ENCODE measurements at regions not wholly inside any gene's neighbourhood (a gene's known extent, or its start where the extent isn't known, plus 50 kb on each side); places are given as distances from the start of the nearest gene placed in this dataset.

GRCh38 chr2:125456693-125457363 lies 1199.1 kb upstream of the GYPC start:
- Mint-ChIP-seq H3K9me3 (peaks cover 27% of the 10 kb centered on the region), H3K27ac (no peak overlapping the region), H3K36me3 (ENCODE audit: low read depth) (no peaks in the 10 kb centered on the region), H3K4me1 (ENCODE audit: low read depth) (no peaks in the 10 kb centered on the region), H3K4me3 (no peak overlapping the region), H3K27me3 (no peaks in the 10 kb centered on the region)
- intact Hi-C loops (cut with micrococcal nuclease): no loop called here

GRCh38 chr2:125471963-125472362 lies 1184.0 kb upstream of the GYPC start:
- intact Hi-C loops (cut with micrococcal nuclease): no loop called here
- Mint-ChIP-seq H3K27me3 (no peaks in the 10 kb centered on the region), H3K4me3 (no peak overlapping the region), H3K4me1 (ENCODE audit: low read depth) (no peaks in the 10 kb centered on the region), H3K36me3 (ENCODE audit: low read depth) (no peaks in the 10 kb centered on the region), H3K9me3 (peaks cover 45% of the 10 kb centered on the region), H3K27ac (no peak overlapping the region)

GRCh38 chr2:125479143-125479636 lies 1176.8 kb upstream of the GYPC start:
- no peak overlapping the region for H3K4me3 Mint-ChIP-seq

GRCh38 chr2:125490308-125490707 lies 1165.7 kb upstream of the GYPC start:
- Mint-ChIP-seq H3K4me1 (ENCODE audit: low read depth) (no peaks in the 10 kb centered on the region), H3K9me3 (peaks cover 22% of the 10 kb centered on the region), H3K27me3 (no peaks in the 10 kb centered on the region), H3K36me3 (ENCODE audit: low read depth) (no peaks in the 10 kb centered on the region), H3K4me3 (no peak overlapping the region), H3K27ac (no peak overlapping the region)
- intact Hi-C loops (cut with micrococcal nuclease): no loop called here

More at GRCh38 chr2:125479143-125479636, 1176.8 kb upstream of the GYPC start:
- H3K27ac Mint-ChIP-seq: no peak overlapping the region
- H3K36me3 Mint-ChIP-seq (ENCODE audit: low read depth): no peaks in the 10 kb centered on the region
- intact Hi-C loops (cut with micrococcal nuclease): no loop called here
- H3K4me1 Mint-ChIP-seq (ENCODE audit: low read depth): no peaks in the 10 kb centered on the region
- no peaks in the 10 kb centered on the region for H3K27me3 Mint-ChIP-seq
- H3K9me3 Mint-ChIP-seq: peaks cover 60% of the 10 kb centered on the region

GRCh38 chr2:125491663-125492062 lies 1164.3 kb upstream of the GYPC start:
- H3K4me1 Mint-ChIP-seq (ENCODE audit: low read depth): no peaks in the 10 kb centered on the region

GRCh38 chr2:125512313-125512712 lies 1143.6 kb upstream of the GYPC start:
- Mint-ChIP-seq H3K9me3 (peaks cover 21% of the 10 kb centered on the region), H3K27ac (no peak overlapping the region), H3K4me3 (no peak overlapping the region), H3K36me3 (ENCODE audit: low read depth) (no peaks in the 10 kb centered on the region), H3K27me3 (no peaks in the 10 kb centered on the region), H3K4me1 (ENCODE audit: low read depth) (no peaks in the 10 kb centered on the region)
- intact Hi-C loops (cut with micrococcal nuclease): no loop called here

More at GRCh38 chr2:125491663-125492062, 1164.3 kb upstream of the GYPC start:
- no peaks in the 10 kb centered on the region for H3K36me3 Mint-ChIP-seq (ENCODE audit: low read depth)
- H3K4me3 Mint-ChIP-seq: no peak overlapping the region
- no peaks in the 10 kb centered on the region for H3K27me3 Mint-ChIP-seq
- H3K9me3 Mint-ChIP-seq: peaks cover 22% of the 10 kb centered on the region
- no peak overlapping the region for H3K27ac Mint-ChIP-seq
- intact Hi-C loops (cut with micrococcal nuclease): no loop called here

GRCh38 chr2:125516496-125517109 lies 1139.4 kb upstream of the GYPC start:
- Mint-ChIP-seq H3K4me3 (no peak overlapping the region), H3K27ac (no peak overlapping the region), H3K27me3 (no peaks in the 10 kb centered on the region), H3K36me3 (ENCODE audit: low read depth) (no peaks in the 10 kb centered on the region), H3K4me1 (ENCODE audit: low read depth) (no peaks in the 10 kb centered on the region), H3K9me3 (peaks cover 9% of the 10 kb centered on the region)
- intact Hi-C loops (cut with micrococcal nuclease): no loop called here

GRCh38 chr2:125526093-125526492 lies 1129.9 kb upstream of the GYPC start:
- Mint-ChIP-seq H3K27me3 (no peaks in the 10 kb centered on the region), H3K4me1 (ENCODE audit: low read depth) (no peaks in the 10 kb centered on the region), H3K9me3 (peaks cover under 1% of the 10 kb centered on the region), H3K36me3 (ENCODE audit: low read depth) (no peaks in the 10 kb centered on the region), H3K4me3 (no peak overlapping the region), H3K27ac (no peak overlapping the region)
- intact Hi-C loops (cut with micrococcal nuclease): no loop called here

- intact Hi-C loops (cut with micrococcal nuclease): no loop called here
These were observed 1120.9 kb upstream of the GYPC start for GRCh38 chr2:125535089-125535488.

GRCh38 chr2:125543968-125544514 lies 1111.9 kb upstream of the GYPC start:
- Mint-ChIP-seq H3K36me3 (ENCODE audit: low read depth) (no peaks in the 10 kb centered on the region), H3K4me3 (no peak overlapping the region), H3K4me1 (ENCODE audit: low read depth) (no peaks in the 10 kb centered on the region), H3K27me3 (no peaks in the 10 kb centered on the region), H3K9me3 (peaks cover 27% of the 10 kb centered on the region), H3K27ac (no peak overlapping the region)
- intact Hi-C loops (cut with micrococcal nuclease): no loop called here

More at GRCh38 chr2:125535089-125535488, 1120.9 kb upstream of the GYPC start:
- Mint-ChIP-seq H3K4me3 (no peak overlapping the region), H3K27ac (no peak overlapping the region), H3K9me3 (no peaks in the 10 kb centered on the region), H3K36me3 (ENCODE audit: low read depth) (no peaks in the 10 kb centered on the region), H3K27me3 (no peaks in the 10 kb centered on the region), H3K4me1 (ENCODE audit: low read depth) (no peaks in the 10 kb centered on the region)

- Mint-ChIP-seq H3K27ac (no peak overlapping the region), H3K36me3 (ENCODE audit: low read depth) (no peaks in the 10 kb centered on the region), H3K4me3 (no peak overlapping the region), H3K4me1 (ENCODE audit: low read depth) (no peaks in the 10 kb centered on the region), H3K9me3 (peaks cover 40% of the 10 kb centered on the region), H3K27me3 (no peaks in the 10 kb centered on the region)
- intact Hi-C loops (cut with micrococcal nuclease): no loop called here
These were observed 1102.2 kb upstream of the GYPC start for GRCh38 chr2:125553768-125554167.

- Mint-ChIP-seq H3K4me3 (no peak overlapping the region), H3K27me3 (no peaks in the 10 kb centered on the region), H3K4me1 (ENCODE audit: low read depth) (no peaks in the 10 kb centered on the region), H3K36me3 (ENCODE audit: low read depth) (no peaks in the 10 kb centered on the region), H3K9me3 (peaks cover 31% of the 10 kb centered on the region), H3K27ac (no peak overlapping the region)
- intact Hi-C loops (cut with micrococcal nuclease): no loop called here
These were observed 1101.0 kb upstream of the GYPC start for GRCh38 chr2:125554956-125555355.

- intact Hi-C loops (cut with micrococcal nuclease): no loop called here
These were observed 1096.8 kb upstream of the GYPC start for GRCh38 chr2:125559186-125559585.

GRCh38 chr2:125560855-125561254 lies 1095.1 kb upstream of the GYPC start:
- H3K27ac Mint-ChIP-seq: no peak overlapping the region
- no peaks in the 10 kb centered on the region for H3K36me3 Mint-ChIP-seq (ENCODE audit: low read depth)
- intact Hi-C loops (cut with micrococcal nuclease): no loop called here
- H3K4me3 Mint-ChIP-seq: no peak overlapping the region
- no peaks in the 10 kb centered on the region for H3K27me3 Mint-ChIP-seq
- no peaks in the 10 kb centered on the region for H3K4me1 Mint-ChIP-seq (ENCODE audit: low read depth)
- H3K9me3 Mint-ChIP-seq: peaks cover 21% of the 10 kb centered on the region

More at GRCh38 chr2:125559186-125559585, 1096.8 kb upstream of the GYPC start:
- Mint-ChIP-seq H3K9me3 (peaks cover 21% of the 10 kb centered on the region), H3K27me3 (no peaks in the 10 kb centered on the region), H3K27ac (no peak overlapping the region), H3K36me3 (ENCODE audit: low read depth) (no peaks in the 10 kb centered on the region), H3K4me1 (ENCODE audit: low read depth) (no peaks in the 10 kb centered on the region), H3K4me3 (no peak overlapping the region)
